ENCODE measurements at regions not wholly inside any gene's neighbourhood (a gene's known extent, or its start where the extent isn't known, plus 50 kb on each side); places are given as distances from the start of the nearest gene placed in this dataset.

- TF ChIP-seq BCL3 (IDR thresholded peaks at IDR 0.05; ENCODE audit: borderline replicate concordance, insufficient read depth, low read depth, low read length, poor library complexity, severe bottlenecking) (no peak), SMARCA5 (IDR thresholded peaks at IDR 0.05) (no peak)
Measured at GRCh38 chr9:80326105-80326504, 754.3 kb downstream of the TLE4 start (continued).

GRCh38 chr9:80320916-80321315, 749.2 kb downstream of the TLE4 start:
- POLR2A ChIA-PET, result no interaction called here
- no peak overlapping the region for H3K9ac ChIP-seq (ENCODE audit: control insufficient read depth, insufficient read depth, low read length)
- H2AFZ ChIP-seq (ENCODE audit: control insufficient read depth, low read depth, low read length), result no peak overlapping the region
- H3K27me3 ChIP-seq (replicated peaks in 1 of 2; ENCODE audit: control insufficient read depth in 2 of 2, insufficient read depth in 2 of 2, low read length in 1 of 2), result no peaks in the 10 kb centered on the region
- H3K36me3 ChIP-seq (ENCODE audit: control insufficient read depth in 2 of 2, insufficient read depth in 2 of 2, low read length in 1 of 2), result no peaks in the 10 kb centered on the region
- H3K9me3 ChIP-seq (replicated peaks; ENCODE audit: control insufficient read depth, insufficient read depth, low read length), result no peaks in the 10 kb centered on the region
- in situ Hi-C loops (cut with MboI), result no loop called here
- no peak for FAIRE-seq
- CTCF ChIA-PET, result no interaction called here
- no TSS peak for BruUV-seq (replicated peaks)
- no peak overlapping the region for H3K27ac ChIP-seq (ENCODE audit: control insufficient read depth, insufficient read depth)
- ATAC-seq, result no peak
- no peak overlapping the region for H3K4me2 ChIP-seq (ENCODE audit: control insufficient read depth, insufficient read depth)
- SMC1A ChIA-PET (ENCODE audit: uncharacterized antibody, unreplicated experiment), result no interaction called here
- intact Hi-C loops (cut with micrococcal nuclease; ENCODE audit: unreplicated experiment), result no loop called here
- no peaks in the 10 kb centered on the region for H4K20me1 ChIP-seq (ENCODE audit: control insufficient read depth, insufficient read depth)
- RAD21 ChIA-PET (ENCODE audit: unreplicated experiment), result no interaction called here
- DNase-seq (ENCODE audit: low read depth, low spot score), result no peak
- H3K79me2 ChIP-seq (ENCODE audit: control insufficient read depth, insufficient read depth, low read length), result no peaks in the 10 kb centered on the region
- no peak overlapping the region for H3K4me3 ChIP-seq
- TF ChIP-seq SPI1 (IDR thresholded peaks at IDR 0.05; ENCODE audit: borderline replicate concordance, insufficient read depth, low read depth, low read length), result no peak
- no peak for TF ChIP-seq IKZF1 (conservative IDR thresholded peaks at IDR 0.05)
- TF ChIP-seq SP1 (IDR thresholded peaks at IDR 0.05; ENCODE audit: low read depth, low read length), result no peak
- no peak for TF ChIP-seq ZBED1 (IDR thresholded peaks at IDR 0.05; ENCODE audit: borderline replicate concordance)
- no peak for TF ChIP-seq ZNF207 (IDR thresholded peaks at IDR 0.05; ENCODE audit: borderline replicate concordance)
- TF ChIP-seq SMC3 (IDR thresholded peaks at IDR 0.05; ENCODE audit: borderline replicate concordance, low read length), result no peak
- no peak for TF ChIP-seq ZNF687 (IDR thresholded peaks at IDR 0.05)
- no peak for TF ChIP-seq HDAC2 (IDR thresholded peaks at IDR 0.05)
- TF ChIP-seq YY1 (IDR thresholded peaks at IDR 0.05; ENCODE audit: low read depth, low read length), result no peak
- TF ChIP-seq, protein P1, sequence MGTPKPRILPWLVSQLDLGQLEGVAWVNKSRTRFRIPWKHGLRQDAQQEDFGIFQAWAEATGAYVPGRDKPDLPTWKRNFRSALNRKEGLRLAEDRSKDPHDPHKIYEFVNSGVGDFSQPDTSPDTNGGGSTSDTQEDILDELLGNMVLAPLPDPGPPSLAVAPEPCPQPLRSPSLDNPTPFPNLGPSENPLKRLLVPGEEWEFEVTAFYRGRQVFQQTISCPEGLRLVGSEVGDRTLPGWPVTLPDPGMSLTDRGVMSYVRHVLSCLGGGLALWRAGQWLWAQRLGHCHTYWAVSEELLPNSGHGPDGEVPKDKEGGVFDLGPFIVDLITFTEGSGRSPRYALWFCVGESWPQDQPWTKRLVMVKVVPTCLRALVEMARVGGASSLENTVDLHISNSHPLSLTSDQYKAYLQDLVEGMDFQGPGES (IDR thresholded peaks at IDR 0.05), result no peak
- TF ChIP-seq, protein P2, sequence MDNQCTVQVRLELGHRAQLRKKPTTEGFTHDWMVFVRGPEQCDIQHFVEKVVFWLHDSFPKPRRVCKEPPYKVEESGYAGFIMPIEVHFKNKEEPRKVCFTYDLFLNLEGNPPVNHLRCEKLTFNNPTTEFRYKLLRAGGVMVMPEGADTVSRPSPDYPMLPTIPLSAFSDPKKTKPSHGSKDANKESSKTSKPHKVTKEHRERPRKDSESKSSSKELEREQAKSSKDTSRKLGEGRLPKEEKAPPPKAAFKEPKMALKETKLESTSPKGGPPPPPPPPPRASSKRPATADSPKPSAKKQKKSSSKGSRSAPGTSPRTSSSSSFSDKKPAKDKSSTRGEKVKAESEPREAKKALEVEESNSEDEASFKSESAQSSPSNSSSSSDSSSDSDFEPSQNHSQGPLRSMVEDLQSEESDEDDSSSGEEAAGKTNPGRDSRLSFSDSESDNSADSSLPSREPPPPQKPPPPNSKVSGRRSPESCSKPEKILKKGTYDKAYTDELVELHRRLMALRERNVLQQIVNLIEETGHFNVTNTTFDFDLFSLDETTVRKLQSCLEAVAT (IDR thresholded peaks at IDR 0.05), result no peak
- no peak for TF ChIP-seq TAF1 (IDR thresholded peaks at IDR 0.05; ENCODE audit: borderline replicate concordance, low read depth, low read length)
- TF ChIP-seq CHD1 (IDR thresholded peaks at IDR 0.05; ENCODE audit: low read depth, low read length), result no peak
- TF ChIP-seq JUND (IDR thresholded peaks at IDR 0.05; ENCODE audit: low read depth, low read length), result no peak
- no peak for TF ChIP-seq RB1 (IDR thresholded peaks at IDR 0.05; ENCODE audit: borderline replicate concordance)
- H3K4me1 ChIP-seq (ENCODE audit: control insufficient read depth, insufficient read depth, low read length), result no peaks in the 10 kb centered on the region
- 33% methylated on average over 3 of the region's 3 CpGs for WGBS (ENCODE audit: insufficient coverage, insufficient replicate concordance, low lambda C conversion rate, missing lambda C conversion rate)

Measured in GM12878 (cell line).